Stimulated activated memory B cell treated with anti-CD40 and anti-IgM and Interleukin-4, amounts not matched to agents 10 μg/mL and 1 μg/mL and 100 μg/mL, for 72 hours (primary cell): ENCODE measurements at regions not wholly inside any gene's neighbourhood (a gene's known extent, or its start where the extent isn't known, plus 50 kb on each side); places are given as distances from the start of the nearest gene placed in this dataset.

ENCODE experiments used
- ATAC-seq: fragments of 150-1000 bp; cut with Tn5 transposase; 2 replicates; pipeline ENCODE4 v1.10.0; 2021
- H3K27ac Mint-ChIP-seq: one replicate; pipeline ENCODE4 v1.8.0; 2022; ENCODE audit warnings: mild to moderate bottlenecking, mixed read lengths
- H3K27me3 Mint-ChIP-seq: one replicate; pipeline ENCODE4 v1.8.0; 2022; ENCODE audit warnings: mixed read lengths
- H3K36me3 Mint-ChIP-seq: one replicate; pipeline ENCODE4 v1.8.0; 2022; ENCODE audit warnings: mixed read lengths
- H3K4me1 Mint-ChIP-seq: one replicate; pipeline ENCODE4 v1.8.0; 2022; ENCODE audit warnings: mixed read lengths
- H3K4me3 Mint-ChIP-seq: one replicate; pipeline ENCODE4 v1.8.0; 2022; ENCODE audit warnings: mild to moderate bottlenecking, moderate library complexity, mixed read lengths
- H3K9me3 Mint-ChIP-seq: one replicate; pipeline ENCODE4 v1.8.0; 2022; ENCODE audit warnings: mixed read lengths

- Mint-ChIP-seq H3K4me3 (no peak overlapping the region), H3K27me3 (no peaks in the 10 kb centered on the region), H3K27ac (no peak overlapping the region), H3K4me1 (peaks cover 7% of the 10 kb centered on the region), H3K36me3 (no peaks in the 10 kb centered on the region), H3K9me3 (no peaks in the 10 kb centered on the region)
- ATAC-seq = no peak
Observed at GRCh38 chr16:48447428-48447827, 62.2 kb upstream of the SIAH1 start.

DNA sequence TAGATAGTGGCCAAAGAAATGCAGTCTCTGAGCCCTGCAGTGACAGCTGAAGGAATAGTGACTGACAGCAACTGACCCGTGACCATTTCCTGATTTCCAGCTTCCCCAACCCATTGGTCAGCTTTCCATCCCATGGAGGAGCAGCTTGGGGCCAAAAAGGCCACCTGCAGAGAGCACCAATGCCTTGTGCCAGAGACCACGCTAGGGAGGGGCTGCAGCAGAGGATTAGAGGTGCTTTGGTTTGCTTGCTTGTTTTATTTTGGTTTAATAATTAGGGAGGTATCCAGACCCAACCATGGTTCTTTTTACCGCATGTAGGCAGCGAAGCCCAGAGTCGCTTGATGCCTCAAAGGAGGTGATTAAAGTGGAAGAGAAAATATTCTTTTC lies 61.3 kb upstream of the SIAH1 start:
- Mint-ChIP-seq H3K36me3 (no peaks in the 10 kb centered on the region), H3K27ac (no peak overlapping the region), H3K4me1 (peaks cover 7% of the 10 kb centered on the region), H3K27me3 (no peaks in the 10 kb centered on the region), H3K4me3 (no peak overlapping the region), H3K9me3 (no peaks in the 10 kb centered on the region)
- ATAC-seq = no peak

DNA sequence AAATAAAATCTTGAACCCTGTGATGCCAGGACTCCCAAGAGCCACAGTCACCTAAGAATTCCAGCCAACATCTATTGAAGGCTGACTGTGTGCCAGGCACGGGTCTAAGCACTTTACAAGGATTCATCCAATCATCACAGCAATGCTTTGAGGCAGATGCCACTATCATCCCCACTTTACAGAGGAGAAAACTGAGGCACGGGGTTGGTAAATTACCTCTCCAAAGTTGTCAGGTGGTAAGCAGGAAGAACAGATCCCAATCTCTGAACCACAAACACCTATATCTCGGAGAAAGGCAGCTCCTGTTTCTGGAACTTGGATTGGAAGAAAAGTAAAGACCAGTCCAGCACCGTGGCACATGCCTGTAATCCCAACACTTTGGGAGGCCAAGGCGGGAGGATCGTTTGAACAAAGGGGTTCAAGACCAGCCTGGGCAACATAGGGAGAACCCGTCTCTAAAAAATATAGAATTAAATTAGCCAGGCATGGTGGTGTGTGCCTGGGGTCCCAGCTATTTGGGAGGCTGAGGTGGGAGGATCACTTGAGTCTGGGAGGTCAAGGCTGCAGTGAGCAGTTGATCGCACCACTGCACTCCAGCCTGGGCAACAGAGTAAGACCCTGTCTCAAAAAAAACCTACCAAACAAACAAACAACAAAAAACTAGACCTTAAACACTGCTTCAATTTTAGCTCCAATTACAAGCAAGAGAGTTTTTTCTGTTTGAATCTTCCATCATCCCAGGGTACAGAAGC lies 60.7 kb upstream of the SIAH1 start:
- no peak for ATAC-seq
- H3K36me3 Mint-ChIP-seq = no peaks in the 10 kb centered on the region
- H3K27me3 Mint-ChIP-seq = no peaks in the 10 kb centered on the region
- no peak overlapping the region for H3K4me3 Mint-ChIP-seq
- H3K9me3 Mint-ChIP-seq = no peaks in the 10 kb centered on the region
- H3K27ac Mint-ChIP-seq = no peak overlapping the region
- peaks cover 7% of the 10 kb centered on the region for H3K4me1 Mint-ChIP-seq

- Mint-ChIP-seq H3K36me3 (no peaks in the 10 kb centered on the region), H3K27ac (peak overlapping the region; percentile 35), H3K27me3 (no peaks in the 10 kb centered on the region), H3K9me3 (no peaks in the 10 kb centered on the region), H3K4me3 (no peak overlapping the region), H3K4me1 (peaks cover 7% of the 10 kb centered on the region)
- ATAC-seq = no peak
Observed at GRCh38 chr16:48444574-48444973, 59.4 kb upstream of the SIAH1 start.

GRCh38 chr16:48442379-48442778 lies 57.2 kb upstream of the SIAH1 start:
- no peaks in the 10 kb centered on the region for H3K9me3 Mint-ChIP-seq
- H3K27me3 Mint-ChIP-seq = no peaks in the 10 kb centered on the region
- peaks cover 7% of the 10 kb centered on the region for H3K4me1 Mint-ChIP-seq
- H3K27ac Mint-ChIP-seq = peak overlapping the region; percentile 15
- ATAC-seq = no peak
- H3K4me3 Mint-ChIP-seq = no peak overlapping the region
- H3K36me3 Mint-ChIP-seq = no peaks in the 10 kb centered on the region

- no peaks in the 10 kb centered on the region for H3K36me3 Mint-ChIP-seq
- peaks cover 7% of the 10 kb centered on the region for H3K4me1 Mint-ChIP-seq
- no peaks in the 10 kb centered on the region for H3K9me3 Mint-ChIP-seq
- peak overlapping the region; percentile 15 for H3K27ac Mint-ChIP-seq
- no peak overlapping the region for H3K4me3 Mint-ChIP-seq
- no peak for ATAC-seq
- no peaks in the 10 kb centered on the region for H3K27me3 Mint-ChIP-seq
Observed at GRCh38 chr16:48441863-48442279, 56.7 kb upstream of the SIAH1 start.

DNA sequence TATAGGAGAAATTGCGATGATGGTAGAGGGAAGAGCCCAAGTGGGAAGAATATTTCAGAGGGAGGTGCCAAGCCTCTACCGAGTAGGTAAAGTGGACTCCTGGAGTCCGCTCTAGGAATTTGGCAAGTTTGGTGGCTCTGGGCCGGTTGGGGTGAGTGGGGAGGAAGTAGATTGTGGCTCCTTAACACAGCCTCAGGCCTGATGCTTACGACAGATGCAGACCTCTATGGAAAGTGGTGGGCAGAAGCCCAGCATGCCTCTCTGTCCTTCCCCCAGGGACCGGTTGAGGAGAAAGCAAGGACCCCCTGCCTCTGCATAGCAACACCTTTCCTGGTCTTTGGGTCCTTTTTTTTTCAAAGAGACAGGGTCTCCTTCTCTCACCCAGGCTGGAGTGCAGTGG lies 55.9 kb upstream of the SIAH1 start:
- peaks cover 7% of the 10 kb centered on the region for H3K4me1 Mint-ChIP-seq
- no peaks in the 10 kb centered on the region for H3K27me3 Mint-ChIP-seq
- no peak for ATAC-seq
- no peak overlapping the region for H3K4me3 Mint-ChIP-seq
- no peaks in the 10 kb centered on the region for H3K36me3 Mint-ChIP-seq
- H3K27ac Mint-ChIP-seq = peak overlapping the region; percentile 15
- H3K9me3 Mint-ChIP-seq = no peaks in the 10 kb centered on the region

- no peak for ATAC-seq
- Mint-ChIP-seq H3K4me3 (no peak overlapping the region), H3K27me3 (no peaks in the 10 kb centered on the region), H3K27ac (no peak overlapping the region), H3K36me3 (no peaks in the 10 kb centered on the region), H3K9me3 (peaks cover 2% of the 10 kb centered on the region), H3K4me1 (peaks cover 22% of the 10 kb centered on the region)
Observed at GRCh38 chr16:48438414-48438813, 53.2 kb upstream of the SIAH1 start.

DNA sequence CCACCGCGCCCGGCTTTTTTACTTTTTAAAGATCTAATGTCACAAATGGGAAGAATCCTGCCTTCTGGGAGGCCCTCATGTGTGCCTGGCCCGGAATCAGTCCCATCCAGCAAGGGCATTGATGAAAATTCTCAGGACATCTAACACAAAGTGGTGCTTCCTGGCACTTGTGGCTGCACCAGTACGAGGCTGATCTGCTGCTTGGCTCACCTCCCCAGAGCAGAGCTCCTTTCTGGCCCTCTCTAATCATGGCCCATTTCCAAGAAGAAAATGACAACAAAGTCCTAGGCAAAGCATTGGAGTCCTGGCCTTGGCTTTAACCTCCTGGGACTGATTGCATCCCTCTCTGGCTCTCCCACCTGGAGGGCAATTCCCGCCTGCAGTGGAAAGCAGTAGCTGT lies 50.7 kb upstream of the SIAH1 start:
- no peak overlapping the region for H3K4me3 Mint-ChIP-seq
- peaks cover 2% of the 10 kb centered on the region for H3K9me3 Mint-ChIP-seq
- H3K27ac Mint-ChIP-seq = peak overlapping the region; percentile 90
- no peaks in the 10 kb centered on the region for H3K27me3 Mint-ChIP-seq
- H3K4me1 Mint-ChIP-seq = peaks cover 38% of the 10 kb centered on the region
- no peaks in the 10 kb centered on the region for H3K36me3 Mint-ChIP-seq
- no peak for ATAC-seq

DNA sequence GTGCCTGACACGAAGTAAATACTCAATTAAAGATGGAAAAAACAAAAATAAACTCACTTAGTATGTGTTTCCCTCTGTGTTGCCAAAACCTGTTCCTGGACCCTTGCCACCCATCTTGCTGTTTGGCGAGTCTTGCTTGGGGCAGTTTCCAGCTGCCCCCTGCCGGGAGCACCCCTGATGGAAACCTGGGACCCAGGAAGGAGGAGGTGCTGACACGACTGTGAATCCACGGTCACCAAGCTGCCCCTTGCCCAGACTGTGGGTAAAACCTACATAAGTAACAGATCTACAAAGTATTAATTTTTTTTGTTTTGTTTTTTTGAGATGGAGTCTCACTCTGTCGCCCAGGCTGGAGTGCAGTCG lies 50.1 kb upstream of the SIAH1 start:
- peaks cover 41% of the 10 kb centered on the region for H3K4me1 Mint-ChIP-seq
- H3K27me3 Mint-ChIP-seq = no peaks in the 10 kb centered on the region
- ATAC-seq = no peak

More for the DNA sequence above, 50.1 kb upstream of the SIAH1 start:
- H3K4me3 Mint-ChIP-seq = no peak overlapping the region
- peaks cover 2% of the 10 kb centered on the region for H3K9me3 Mint-ChIP-seq
- H3K36me3 Mint-ChIP-seq = no peaks in the 10 kb centered on the region
- peak overlapping the region; percentile 90 for H3K27ac Mint-ChIP-seq
